ACC112 (cell line): ENCODE measurements at regions not wholly inside any gene's neighbourhood (a gene's known extent, or its start where the extent isn't known, plus 50 kb on each side); places are given as distances from the start of the nearest gene placed in this dataset.

Experiments used
- H2AFZ ChIP-seq: fragments of 200-600 bp; sonication (generic); one replicate; pipeline ENCODE4 v1.6.0; 2017; ENCODE audit warnings: antibody characterized with exemption, low read length; ENCODE audit not compliant: unreplicated experiment
- H3K27ac ChIP-seq: fragments of 200-600 bp; sonication (generic); 2 replicates; pipeline ENCODE4 v1.5.1; 2014; ENCODE audit warnings: low read depth, mild to moderate bottlenecking, antibody characterized with exemption, low read length, moderate library complexity
- H3K27me3 ChIP-seq: fragments of 200-600 bp; sonication (generic); 2 replicates; pipeline ENCODE4 v1.6.1; 2014; ENCODE audit warnings: mild to moderate bottlenecking, antibody characterized with exemption, low read length, moderate library complexity, mixed read lengths; ENCODE audit not compliant: insufficient read depth
- H3K36me3 ChIP-seq: fragments of 200-600 bp; sonication (generic); 2 replicates; pipeline ENCODE4 v1.6.1; 2016; ENCODE audit warnings: mild to moderate bottlenecking, antibody characterized with exemption, low read length, moderate library complexity, mixed read lengths; ENCODE audit not compliant: insufficient read depth
- H3K4me1 ChIP-seq: fragments of 200-600 bp; sonication (generic); one replicate; pipeline ENCODE4 v1.6.1; 2016; ENCODE audit warnings: low read length, mixed read lengths; ENCODE audit not compliant: insufficient read depth, unreplicated experiment, control insufficient read depth
- H3K4me3 ChIP-seq: fragments of 200-600 bp; sonication (generic); 2 replicates; pipeline ENCODE4 v1.5.1; 2014; ENCODE audit warnings: mild to moderate bottlenecking, low read depth, low read length
- H3K79me2 ChIP-seq: fragments of 200-600 bp; sonication (generic); one replicate; pipeline ENCODE4 v1.6.0; 2016; ENCODE audit warnings: low read length; ENCODE audit not compliant: control insufficient read depth, unreplicated experiment, insufficient read depth

- Histone ChIP-seq H3K79me2 (no peaks in the 10 kb centered on the region), H3K27ac (no peak overlapping the region), H2AFZ (no peak overlapping the region), H3K4me3 (no peak overlapping the region), H3K4me1 (no peaks in the 10 kb centered on the region), H3K27me3 (no peaks in the 10 kb centered on the region), H3K36me3 (no peaks in the 10 kb centered on the region)
These were observed 51.7 kb upstream of the NFKBIA start for GRCh38 chr14:35456261-35456660.

GRCh38 chr14:35458442-35458841 is 53.9 kb upstream of the NFKBIA start:
- Histone ChIP-seq H2AFZ (no peak overlapping the region), H3K27ac (no peak overlapping the region), H3K79me2 (no peaks in the 10 kb centered on the region), H3K4me3 (no peak overlapping the region), H3K4me1 (no peaks in the 10 kb centered on the region), H3K36me3 (no peaks in the 10 kb centered on the region), H3K27me3 (no peaks in the 10 kb centered on the region)

- 0 out of 2 replicates have a peak, but pooled peaks cover 3% of the 10 kb centered on the region for H3K27me3 ChIP-seq
- H3K27ac ChIP-seq, result no peak overlapping the region
- H3K36me3 ChIP-seq, result no peaks in the 10 kb centered on the region
- H3K4me1 ChIP-seq, result no peaks in the 10 kb centered on the region
- no peak overlapping the region for H2AFZ ChIP-seq
- no peak overlapping the region for H3K4me3 ChIP-seq
- no peaks in the 10 kb centered on the region for H3K79me2 ChIP-seq
These were observed 55.2 kb upstream of the NFKBIA start for GRCh38 chr14:35459776-35460175.

- no peak overlapping the region for H2AFZ ChIP-seq
- no peaks in the 10 kb centered on the region for H3K4me1 ChIP-seq
- H3K4me3 ChIP-seq, result no peak overlapping the region
- H3K27me3 ChIP-seq, result peaks cover 66% of the 10 kb centered on the region
- H3K27ac ChIP-seq, result no peak overlapping the region
- no peaks in the 10 kb centered on the region for H3K36me3 ChIP-seq
- no peaks in the 10 kb centered on the region for H3K79me2 ChIP-seq
These were observed 63.2 kb upstream of the INSM2 start for GRCh38 chr14:35470755-35471154.

GRCh38 chr14:35471803-35472202 is 62.2 kb upstream of the INSM2 start:
- Histone ChIP-seq H3K36me3 (no peaks in the 10 kb centered on the region), H3K4me1 (no peaks in the 10 kb centered on the region), H3K4me3 (no peak overlapping the region), H3K27ac (no peak overlapping the region), H3K27me3 (peaks cover 65% of the 10 kb centered on the region), H3K79me2 (no peaks in the 10 kb centered on the region), H2AFZ (no peak overlapping the region)

- Histone ChIP-seq H3K4me1 (no peaks in the 10 kb centered on the region), H3K27me3 (peaks cover 79% of the 10 kb centered on the region), H3K79me2 (no peaks in the 10 kb centered on the region), H3K36me3 (no peaks in the 10 kb centered on the region), H2AFZ (no peak overlapping the region), H3K27ac (no peak overlapping the region), H3K4me3 (no peak overlapping the region)
These were observed 59.6 kb upstream of the INSM2 start for GRCh38 chr14:35474323-35474722.

- H3K36me3 ChIP-seq, result no peaks in the 10 kb centered on the region
- no peak overlapping the region for H3K4me3 ChIP-seq
- H3K4me1 ChIP-seq, result no peaks in the 10 kb centered on the region
- no peaks in the 10 kb centered on the region for H3K79me2 ChIP-seq
- H2AFZ ChIP-seq, result no peak overlapping the region
- peaks cover 52% of the 10 kb centered on the region for H3K27me3 ChIP-seq
- H3K27ac ChIP-seq, result no peak overlapping the region
These were observed 53.7 kb upstream of the INSM2 start for GRCh38 chr14:35480119-35480769.

GRCh38 chr14:35482994-35483515 is 50.9 kb upstream of the INSM2 start:
- Histone ChIP-seq H3K79me2 (no peaks in the 10 kb centered on the region), H3K36me3 (no peaks in the 10 kb centered on the region), H3K27me3 (peaks cover 27% of the 10 kb centered on the region), H3K4me3 (no peak overlapping the region), H3K4me1 (no peaks in the 10 kb centered on the region), H2AFZ (no peak overlapping the region), H3K27ac (no peak overlapping the region)
